GM03348 (cell line): ENCODE measurements at regions not wholly inside any gene's neighbourhood (a gene's known extent, or its start where the extent isn't known, plus 50 kb on each side); places are given as distances from the start of the nearest gene placed in this dataset.

Source experiments
- DNase-seq: peaks from one replicate; pipeline ENCODE4 v3.0.0; 2012; ENCODE audit warnings: low spot score

GRCh38 chrY:12981074-12981473 is 76.4 kb downstream of the DDX3Y start:
- DNase-seq = no peak

GRCh38 chrY:12982249-12982829 is 77.7 kb downstream of the DDX3Y start:
- no peak for DNase-seq

GRCh38 chrY:12984637-12985344 is 80.1 kb downstream of the DDX3Y start:
- DNase-seq = no peak

- no peak for DNase-seq
These were observed 112.8 kb downstream of the DDX3Y start for GRCh38 chrY:13017493-13017892.

GRCh38 chrY:13019486-13019885 is 114.8 kb downstream of the DDX3Y start:
- DNase-seq = no peak

GRCh38 chrY:13020839-13021238 is 116.2 kb downstream of the DDX3Y start:
- no peak for DNase-seq

- DNase-seq = no peak
These were observed 118.9 kb downstream of the DDX3Y start for GRCh38 chrY:13023607-13024006.

GRCh38 chrY:13024447-13024846 is 119.8 kb downstream of the DDX3Y start:
- no peak for DNase-seq

- no peak for DNase-seq
These were observed 122.2 kb downstream of the DDX3Y start for GRCh38 chrY:13026906-13027305.

GRCh38 chrY:13040232-13040631 is 135.6 kb downstream of the DDX3Y start:
- no peak for DNase-seq

- DNase-seq = no peak
These were observed 148.8 kb downstream of the DDX3Y start for GRCh38 chrY:13053501-13053900.

- no peak for DNase-seq
These were observed 161.7 kb downstream of the DDX3Y start for GRCh38 chrY:13066372-13066771.

GRCh38 chrY:13068696-13069095 is 164.0 kb downstream of the DDX3Y start:
- DNase-seq = peak; percentile 5

- DNase-seq = no peak
These were observed 164.4 kb downstream of the DDX3Y start for GRCh38 chrY:13069111-13069510.

GRCh38 chrY:13082748-13083147 is 178.1 kb downstream of the DDX3Y start:
- no peak for DNase-seq

- DNase-seq = no peak
These were observed 186.9 kb downstream of the DDX3Y start for GRCh38 chrY:13091575-13091974.

GRCh38 chrY:13092986-13093385 is 188.3 kb downstream of the DDX3Y start:
- no peak for DNase-seq

GRCh38 chrY:13093461-13093860 is 188.8 kb downstream of the DDX3Y start:
- no peak for DNase-seq

GRCh38 chrY:13094411-13094810 is 189.7 kb downstream of the DDX3Y start:
- DNase-seq = no peak

GRCh38 chrY:13094904-13095600 is 190.4 kb downstream of the DDX3Y start:
- DNase-seq = peak; percentile 16

- no peak for DNase-seq
These were observed 222.3 kb downstream of the DDX3Y start for GRCh38 chrY:13126881-13127456.

- no peak for DNase-seq
These were observed 222.8 kb downstream of the DDX3Y start for GRCh38 chrY:13127476-13127875.

GRCh38 chrY:13149148-13149547 is 244.5 kb downstream of the DDX3Y start:
- DNase-seq = peak; percentile 1
